GM19397 (cell line): ENCODE measurements at regions not wholly inside any gene's neighbourhood (a gene's known extent, or its start where the extent isn't known, plus 50 kb on each side); places are given as distances from the start of the nearest gene placed in this dataset.
"Not testable (repeated sequence)": the region's sequence is repeated elsewhere in the genome, so short reads cannot be mapped to it uniquely, and the experiment has no call there.

Experiments used
- ATAC-seq: cut with Tn5 transposase; IDR thresholded peaks from one replicate; pipeline ENCODE4 v1.9.1; 2021; ENCODE audit warnings: mild to moderate bottlenecking, moderate library complexity; ENCODE audit not compliant: unreplicated experiment

GRCh38 chr7:17437586-17437985 lies 139.1 kb downstream of the AHR start:
- no peak for ATAC-seq

- not testable (repeated sequence) for ATAC-seq
These were observed 141.8 kb downstream of the AHR start for GRCh38 chr7:17440025-17440784.

- no peak for ATAC-seq
These were observed 142.4 kb downstream of the AHR start for GRCh38 chr7:17440831-17441230.

GRCh38 chr7:17441557-17441956 lies 143.1 kb downstream of the AHR start:
- no peak for ATAC-seq

GRCh38 chr7:17444151-17444550 lies 145.7 kb downstream of the AHR start:
- no peak for ATAC-seq

- no peak for ATAC-seq
These were observed 146.2 kb downstream of the AHR start for GRCh38 chr7:17444673-17445072.

- no peak for ATAC-seq
These were observed 147.9 kb downstream of the AHR start for GRCh38 chr7:17446340-17446739.

GRCh38 chr7:17447728-17448478 lies 149.5 kb downstream of the AHR start:
- no peak for ATAC-seq

GRCh38 chr7:17448479-17449423 lies 150.3 kb downstream of the AHR start:
- no peak for ATAC-seq

- ATAC-seq = no peak
These were observed 158.1 kb downstream of the AHR start for GRCh38 chr7:17456541-17456940.

GRCh38 chr7:17460001-17460400 lies 161.5 kb downstream of the AHR start:
- no peak for ATAC-seq

- no peak for ATAC-seq
These were observed 162.2 kb downstream of the AHR start for GRCh38 chr7:17460665-17461064.

- no peak for ATAC-seq
These were observed 163.7 kb downstream of the AHR start for GRCh38 chr7:17462131-17462631.

GRCh38 chr7:17463511-17464085 lies 165.1 kb downstream of the AHR start:
- ATAC-seq = no peak

- ATAC-seq = no peak
These were observed 167.8 kb downstream of the AHR start for GRCh38 chr7:17466216-17466615.

- ATAC-seq = no peak
These were observed 169.0 kb downstream of the AHR start for GRCh38 chr7:17467386-17467945.

- ATAC-seq = no peak
These were observed 172.9 kb downstream of the AHR start for GRCh38 chr7:17471325-17471724.

GRCh38 chr7:17472518-17472917 lies 174.1 kb downstream of the AHR start:
- ATAC-seq = no peak

GRCh38 chr7:17472939-17473338 lies 174.5 kb downstream of the AHR start:
- ATAC-seq = no peak

GRCh38 chr7:17474724-17475344 lies 176.4 kb downstream of the AHR start:
- no peak for ATAC-seq
